SU-DHL-6 (cell line): ENCODE measurements at regions not wholly inside any gene's neighbourhood (a gene's known extent, or its start where the extent isn't known, plus 50 kb on each side); places are given as distances from the start of the nearest gene placed in this dataset.

Source experiments
- H2AFZ ChIP-seq: fragments of 200-600 bp; sonication (generic); 2 replicates; pipeline ENCODE4 v1.6.1; 2014; ENCODE audit warnings: low read depth, mild to moderate bottlenecking, moderate library complexity, mixed read lengths, antibody characterized with exemption, low read length; ENCODE audit not compliant: severe bottlenecking
- H3F3A ChIP-seq: fragments of 200-600 bp; shearing (Covaris generic); 2 replicates; pipeline ENCODE4 v1.6.0; 2016; ENCODE audit warnings: antibody characterized with exemption, mild to moderate bottlenecking; ENCODE audit not compliant: insufficient read depth
- H3K27ac ChIP-seq: fragments of 200-600 bp; sonication (generic); 2 replicates; pipeline ENCODE4 v1.5.1; 2016; ENCODE audit warnings: low read depth, mild to moderate bottlenecking, low read length, moderate library complexity, mixed read lengths
- H3K27me3 ChIP-seq: fragments of 200-600 bp; sonication (generic), shearing (Covaris generic); 2 replicates; pipeline ENCODE4 v1.6.0; 2014; ENCODE audit warnings: mild to moderate bottlenecking, low read length
- H3K36me3 ChIP-seq: fragments of 200-600 bp; sonication (generic); 2 replicates; pipeline ENCODE4 v1.6.1; 2014; ENCODE audit warnings: mild to moderate bottlenecking, low read length, mixed read lengths
- H3K4me2 ChIP-seq: fragments of 300-600, 200-600 bp; shearing (Covaris generic), sonication (generic); 2 replicates; pipeline ENCODE4 v1.6.0; 2014; ENCODE audit warnings: low read length, low read depth, mild to moderate bottlenecking; ENCODE audit not compliant: poor library complexity, severe bottlenecking
- H3K4me3 ChIP-seq: fragments of 200-600 bp; sonication (generic); 2 replicates; pipeline ENCODE4 v1.5.1; 2014; ENCODE audit warnings: antibody characterized with exemption, low read length, mild to moderate bottlenecking, mixed read lengths; ENCODE audit not compliant: insufficient read depth, poor library complexity, severe bottlenecking
- H3K79me2 ChIP-seq: fragments of 200-600 bp; sonication (generic); 2 replicates; pipeline ENCODE4 v1.6.1; 2014; ENCODE audit warnings: mild to moderate bottlenecking, low read length, moderate library complexity; ENCODE audit not compliant: insufficient read depth
- H3K9ac ChIP-seq: fragments of 200-600 bp; sonication (generic); 2 replicates; pipeline ENCODE4 v1.7.0; 2014; ENCODE audit warnings: mild to moderate bottlenecking, low read length
- H3K9me2 ChIP-seq: fragments of 200-600 bp; sonication (generic); replicated peaks from 2 replicates; pipeline ENCODE4 v1.6.1; 2014; ENCODE audit warnings: low read length; ENCODE audit not compliant: insufficient read depth
- H3K9me3 ChIP-seq: fragments of 200-600 bp; sonication (generic); 2 replicates; pipeline ENCODE4 v1.6.1; 2014; ENCODE audit warnings: low read length, mixed read lengths; ENCODE audit not compliant: insufficient read depth
- H4K20me1 ChIP-seq: fragments of 200-600 bp; sonication (generic); 2 replicates; pipeline ENCODE4 v1.6.1; 2014; ENCODE audit warnings: low read depth, mild to moderate bottlenecking, antibody characterized with exemption, low read length, moderate library complexity, mixed read lengths
- EZH2phosphoT487 ChIP-seq: fragments of 200-600 bp; sonication (generic), shearing (Covaris generic); conservative IDR thresholded peaks from 2 replicates; pipeline ENCODE4 v1.6.1; 2018; ENCODE audit warnings: mild to moderate bottlenecking, antibody characterized with exemption, low read length, moderate library complexity, mixed read lengths
- TF ChIP-seq, protein P1 (sequence below): fragments of 200-600 bp; sonication (generic); IDR thresholded peaks from one replicate; pipeline ENCODE4 v1.5.1; 2017; ENCODE audit warnings: antibody characterized with exemption, mild to moderate bottlenecking, low read length, moderate library complexity; ENCODE audit not compliant: insufficient read depth, poor library complexity, severe bottlenecking

GRCh38 chr3:87349833-87350232, 73.4 kb upstream of the POU1F1 start:
- no peak for TF ChIP-seq EZH2phosphoT487
- TF ChIP-seq, protein P1, sequence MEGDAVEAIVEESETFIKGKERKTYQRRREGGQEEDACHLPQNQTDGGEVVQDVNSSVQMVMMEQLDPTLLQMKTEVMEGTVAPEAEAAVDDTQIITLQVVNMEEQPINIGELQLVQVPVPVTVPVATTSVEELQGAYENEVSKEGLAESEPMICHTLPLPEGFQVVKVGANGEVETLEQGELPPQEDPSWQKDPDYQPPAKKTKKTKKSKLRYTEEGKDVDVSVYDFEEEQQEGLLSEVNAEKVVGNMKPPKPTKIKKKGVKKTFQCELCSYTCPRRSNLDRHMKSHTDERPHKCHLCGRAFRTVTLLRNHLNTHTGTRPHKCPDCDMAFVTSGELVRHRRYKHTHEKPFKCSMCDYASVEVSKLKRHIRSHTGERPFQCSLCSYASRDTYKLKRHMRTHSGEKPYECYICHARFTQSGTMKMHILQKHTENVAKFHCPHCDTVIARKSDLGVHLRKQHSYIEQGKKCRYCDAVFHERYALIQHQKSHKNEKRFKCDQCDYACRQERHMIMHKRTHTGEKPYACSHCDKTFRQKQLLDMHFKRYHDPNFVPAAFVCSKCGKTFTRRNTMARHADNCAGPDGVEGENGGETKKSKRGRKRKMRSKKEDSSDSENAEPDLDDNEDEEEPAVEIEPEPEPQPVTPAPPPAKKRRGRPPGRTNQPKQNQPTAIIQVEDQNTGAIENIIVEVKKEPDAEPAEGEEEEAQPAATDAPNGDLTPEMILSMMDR, result no peak
- Histone ChIP-seq H3K4me2 (no peak overlapping the region), H3K36me3 (no peaks in the 10 kb centered on the region), H4K20me1 (no peaks in the 10 kb centered on the region), H2AFZ (no peak overlapping the region), H3K9me3 (no peaks in the 10 kb centered on the region), H3K27ac (no peak overlapping the region), H3K9me2 (no peaks in the 10 kb centered on the region), H3K27me3 (no peaks in the 10 kb centered on the region), H3K4me3 (no peak overlapping the region), H3K79me2 (no peaks in the 10 kb centered on the region), H3F3A (no peaks in the 10 kb centered on the region), H3K9ac (no peak overlapping the region)

DNA sequence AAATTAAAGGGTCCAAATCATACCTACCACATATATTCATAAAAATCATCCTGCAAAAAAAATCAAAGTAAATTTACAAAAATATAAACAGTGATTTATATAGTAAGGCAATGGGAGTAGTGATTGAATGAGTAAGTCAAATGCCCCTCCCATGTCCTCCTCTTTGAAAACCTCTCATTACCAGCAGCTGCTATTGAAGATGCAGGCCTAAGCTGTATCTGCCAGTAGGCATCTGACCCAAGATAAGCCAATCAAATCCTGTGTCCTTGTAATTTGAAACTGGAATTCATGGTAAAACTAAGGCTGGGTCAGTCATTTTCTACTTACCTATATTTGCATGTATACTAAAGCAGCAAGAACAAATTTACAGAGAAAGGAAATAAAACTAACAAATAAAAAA, 60.4 kb upstream of the POU1F1 start:
- no peak overlapping the region for H3K27ac ChIP-seq
- H3K9ac ChIP-seq, result no peak overlapping the region
- no peaks in the 10 kb centered on the region for H3K9me2 ChIP-seq
- no peaks in the 10 kb centered on the region for H3K36me3 ChIP-seq
- TF ChIP-seq, protein P1, result no peak
- no peak for TF ChIP-seq EZH2phosphoT487
- no peak overlapping the region for H2AFZ ChIP-seq
- no peaks in the 10 kb centered on the region for H3K27me3 ChIP-seq
- no peak overlapping the region for H3K4me3 ChIP-seq
- no peak overlapping the region for H3K4me2 ChIP-seq
- no peaks in the 10 kb centered on the region for H3F3A ChIP-seq
- H3K79me2 ChIP-seq, result no peaks in the 10 kb centered on the region
- no peaks in the 10 kb centered on the region for H3K9me3 ChIP-seq
- no peaks in the 10 kb centered on the region for H4K20me1 ChIP-seq

DNA sequence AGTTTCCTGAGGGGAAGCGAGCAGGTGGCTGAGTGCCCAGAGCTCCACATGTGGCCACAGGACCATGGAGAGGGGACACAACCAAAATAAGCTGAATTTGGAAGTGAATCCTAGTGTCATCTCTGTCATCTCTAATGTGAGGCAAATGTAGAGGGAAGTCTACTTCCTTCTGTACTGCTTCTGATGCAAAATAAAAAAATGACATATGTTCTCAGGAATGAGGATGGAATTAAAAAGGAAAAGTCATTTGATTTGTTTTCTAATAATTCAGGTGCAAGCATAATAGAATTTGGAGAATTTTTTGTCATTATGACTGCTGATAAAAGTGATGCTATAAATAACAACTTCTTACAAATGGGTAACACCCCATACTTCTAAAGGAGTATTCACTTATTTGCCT, 59.5 kb upstream of the POU1F1 start:
- no peak overlapping the region for H3K4me3 ChIP-seq
- no peak overlapping the region for H3K4me2 ChIP-seq
- no peaks in the 10 kb centered on the region for H3K27me3 ChIP-seq
- H2AFZ ChIP-seq, result no peak overlapping the region
- no peaks in the 10 kb centered on the region for H3K36me3 ChIP-seq
- no peak overlapping the region for H3K27ac ChIP-seq
- no peaks in the 10 kb centered on the region for H3F3A ChIP-seq
- no peaks in the 10 kb centered on the region for H4K20me1 ChIP-seq
- no peaks in the 10 kb centered on the region for H3K9me3 ChIP-seq
- no peak overlapping the region for H3K9ac ChIP-seq
- no peak for TF ChIP-seq EZH2phosphoT487
- TF ChIP-seq, protein P1, result no peak
- no peaks in the 10 kb centered on the region for H3K9me2 ChIP-seq
- no peaks in the 10 kb centered on the region for H3K79me2 ChIP-seq

DNA sequence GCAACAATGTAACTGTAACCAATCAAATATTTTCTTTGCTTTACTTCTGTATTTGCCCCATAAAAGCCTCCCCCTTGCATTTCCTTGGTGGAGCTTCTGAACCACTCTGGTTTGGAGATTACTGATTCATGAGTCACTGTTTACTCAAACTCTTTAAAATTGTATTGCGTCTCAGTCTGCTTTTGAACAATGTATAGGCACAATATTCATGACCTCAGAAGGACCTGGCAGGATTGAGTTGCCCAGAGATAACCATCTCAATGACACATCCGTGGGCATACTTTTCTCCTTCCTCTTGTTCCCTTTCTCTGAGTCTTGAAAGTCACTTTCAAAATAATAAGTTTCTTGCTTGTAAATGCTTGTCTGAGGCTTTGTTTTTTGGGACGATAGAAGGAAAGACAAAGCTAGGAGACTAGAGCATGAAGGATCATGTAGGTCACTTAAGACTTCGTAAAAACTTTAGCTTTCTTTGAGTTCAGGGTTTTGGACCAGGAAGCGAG, 57.1 kb upstream of the POU1F1 start:
- no peak overlapping the region for H3K9ac ChIP-seq
- no peaks in the 10 kb centered on the region for H3K79me2 ChIP-seq
- no peaks in the 10 kb centered on the region for H4K20me1 ChIP-seq
- no peaks in the 10 kb centered on the region for H3K9me2 ChIP-seq
- H3K36me3 ChIP-seq, result no peaks in the 10 kb centered on the region
- H3K27ac ChIP-seq, result no peak overlapping the region
- H3K27me3 ChIP-seq, result no peaks in the 10 kb centered on the region
- TF ChIP-seq, protein P1, result no peak
- no peak for TF ChIP-seq EZH2phosphoT487
- H3F3A ChIP-seq, result no peaks in the 10 kb centered on the region
- H3K9me3 ChIP-seq, result no peaks in the 10 kb centered on the region
- no peak overlapping the region for H2AFZ ChIP-seq
- no peak overlapping the region for H3K4me3 ChIP-seq
- no peak overlapping the region for H3K4me2 ChIP-seq
